WTC11 (cell line): ENCODE measurements at regions not wholly inside any gene's neighbourhood (a gene's known extent, or its start where the extent isn't known, plus 50 kb on each side); places are given as distances from the start of the nearest gene placed in this dataset.

Experiments used
- ATAC-seq: fragments of 200-7000 bp; cut with Tn5 transposase; 2 replicates; pipeline ENCODE4 v1.10.0; 2021; ENCODE audit warnings: mild to moderate bottlenecking, moderate library complexity
- CTCF ChIA-PET: fragments of 300-600 bp; sonication (Branson Sonifier 250); formaldehyde crosslinking; loops from one replicate; lab custom pipeline; 2021; ENCODE audit warnings: antibody characterized with exemption; lab: Charles Lee
- POLR2A ChIA-PET: fragments of 350-600 bp; sonication (Branson Sonifier 250); formaldehyde crosslinking; loops from one replicate; lab custom pipeline; 2021; ENCODE audit warnings: antibody characterized with exemption; lab: Charles Lee
- DNase-seq: peaks from one replicate; pipeline ENCODE4 v3.0.0; 2021; ENCODE audit warnings: low spot score
- H3K27ac Mint-ChIP-seq: 2 replicates; pipeline ENCODE4 v1.8.0; 2021; ENCODE audit warnings: mixed read lengths
- H3K27me3 Mint-ChIP-seq: 2 replicates; pipeline ENCODE4 v1.8.0; 2021; ENCODE audit warnings: low read depth, mild to moderate bottlenecking, moderate library complexity, mixed read lengths
- H3K36me3 Mint-ChIP-seq: 2 replicates; pipeline ENCODE4 v1.8.0; 2021; ENCODE audit warnings: mixed read lengths
- H3K4me1 Mint-ChIP-seq: 2 replicates; pipeline ENCODE4 v1.8.0; 2022; ENCODE audit warnings: mixed read lengths
- H3K4me3 Mint-ChIP-seq: 2 replicates; pipeline ENCODE4 v1.8.0; 2021; ENCODE audit warnings: mild to moderate bottlenecking, moderate library complexity, mixed read lengths
- H3K9me3 Mint-ChIP-seq: 2 replicates; pipeline ENCODE4 v1.8.0; 2021; ENCODE audit warnings: mixed read lengths
- ERG ChIP-seq: fragments of 250-450 bp; sonication (Bioruptor Pico); IDR thresholded peaks from 2 replicates; pipeline ENCODE4 v1.8.0; 2021; ENCODE audit warnings: mild to moderate bottlenecking
- MYBL2 ChIP-seq: sonication (generic); formaldehyde crosslinking; IDR thresholded peaks from 2 replicates; pipeline ENCODE4 v1.8.1; 2023; ENCODE audit warnings: mild to moderate bottlenecking, moderate library complexity, missing genetic modification reagents
- NFYB ChIP-seq: sonication (generic); formaldehyde crosslinking; conservative IDR thresholded peaks from 2 replicates; pipeline ENCODE4 v1.8.0; 2022; ENCODE audit warnings: low read depth, missing genetic modification reagents
- RORB ChIP-seq: fragments of 250-450 bp; sonication (Bioruptor Pico); IDR thresholded peaks from 2 replicates; pipeline ENCODE4 v1.9.0; 2021; ENCODE audit warnings: mild to moderate bottlenecking
- ZBTB21 ChIP-seq: sonication (generic); formaldehyde crosslinking; IDR thresholded peaks from 2 replicates; pipeline ENCODE4 v1.8.1; 2023; ENCODE audit warnings: mild to moderate bottlenecking, missing genetic modification reagents, borderline replicate concordance
- ZMAT4 ChIP-seq: fragments of 250-450 bp; sonication (Bioruptor Pico); IDR thresholded peaks from 2 replicates; pipeline ENCODE4 v1.9.0; 2021; ENCODE audit warnings: mild to moderate bottlenecking
- ZNF232 ChIP-seq: sonication (generic); formaldehyde crosslinking; IDR thresholded peaks from 2 replicates; pipeline ENCODE4 v1.8.0; 2022; ENCODE audit warnings: mild to moderate bottlenecking, missing genetic modification reagents
- ZNF263 ChIP-seq: sonication (generic); formaldehyde crosslinking; IDR thresholded peaks from 2 replicates; pipeline ENCODE4 v1.8.1; 2022; ENCODE audit warnings: low read depth, mild to moderate bottlenecking, moderate library complexity, missing genetic modification reagents
- ZNF423 ChIP-seq: fragments of 250-450 bp; sonication (Bioruptor Pico); IDR thresholded peaks from 2 replicates; pipeline ENCODE4 v2.1.2; 2022; ENCODE audit warnings: mild to moderate bottlenecking, moderate library complexity
- TF ChIP-seq, protein P1 (sequence below): sonication (generic); formaldehyde crosslinking; IDR thresholded peaks from 2 replicates; pipeline ENCODE4 v1.8.0; 2023; ENCODE audit warnings: missing genetic modification reagents, mild to moderate bottlenecking, borderline replicate concordance
- TF ChIP-seq, protein P2 (sequence below): fragments of 250-450 bp; sonication (Bioruptor Pico); IDR thresholded peaks from 2 replicates; pipeline ENCODE4 v1.9.0; 2021; ENCODE audit warnings: moderate library complexity, mild to moderate bottlenecking, inconsistent platforms, borderline replicate concordance
- TF ChIP-seq, protein P3 (sequence below): sonication (generic); formaldehyde crosslinking; IDR thresholded peaks from 2 replicates; pipeline ENCODE4 v1.8.0; 2023; ENCODE audit warnings: mild to moderate bottlenecking, missing genetic modification reagents
- TF ChIP-seq, protein P4 (sequence below): sonication (generic); formaldehyde crosslinking; IDR thresholded peaks from 2 replicates; pipeline ENCODE4 v1.8.1; 2023; ENCODE audit warnings: mild to moderate bottlenecking, moderate library complexity, missing genetic modification reagents
- TF ChIP-seq, protein P5 (sequence below): sonication (generic); formaldehyde crosslinking; IDR thresholded peaks from 2 replicates; pipeline ENCODE4 v1.8.0; 2022; ENCODE audit warnings: mild to moderate bottlenecking, missing genetic modification reagents
- TF ChIP-seq, protein P6 (sequence below): sonication (generic); formaldehyde crosslinking; IDR thresholded peaks from 2 replicates; pipeline ENCODE4 v1.8.1; 2023; ENCODE audit warnings: mild to moderate bottlenecking, missing genetic modification reagents

GRCh38 chr16:86257546-86257945 lies 252.8 kb upstream of the FOXF1 start (continued):
- TF ChIP-seq, protein P1, sequence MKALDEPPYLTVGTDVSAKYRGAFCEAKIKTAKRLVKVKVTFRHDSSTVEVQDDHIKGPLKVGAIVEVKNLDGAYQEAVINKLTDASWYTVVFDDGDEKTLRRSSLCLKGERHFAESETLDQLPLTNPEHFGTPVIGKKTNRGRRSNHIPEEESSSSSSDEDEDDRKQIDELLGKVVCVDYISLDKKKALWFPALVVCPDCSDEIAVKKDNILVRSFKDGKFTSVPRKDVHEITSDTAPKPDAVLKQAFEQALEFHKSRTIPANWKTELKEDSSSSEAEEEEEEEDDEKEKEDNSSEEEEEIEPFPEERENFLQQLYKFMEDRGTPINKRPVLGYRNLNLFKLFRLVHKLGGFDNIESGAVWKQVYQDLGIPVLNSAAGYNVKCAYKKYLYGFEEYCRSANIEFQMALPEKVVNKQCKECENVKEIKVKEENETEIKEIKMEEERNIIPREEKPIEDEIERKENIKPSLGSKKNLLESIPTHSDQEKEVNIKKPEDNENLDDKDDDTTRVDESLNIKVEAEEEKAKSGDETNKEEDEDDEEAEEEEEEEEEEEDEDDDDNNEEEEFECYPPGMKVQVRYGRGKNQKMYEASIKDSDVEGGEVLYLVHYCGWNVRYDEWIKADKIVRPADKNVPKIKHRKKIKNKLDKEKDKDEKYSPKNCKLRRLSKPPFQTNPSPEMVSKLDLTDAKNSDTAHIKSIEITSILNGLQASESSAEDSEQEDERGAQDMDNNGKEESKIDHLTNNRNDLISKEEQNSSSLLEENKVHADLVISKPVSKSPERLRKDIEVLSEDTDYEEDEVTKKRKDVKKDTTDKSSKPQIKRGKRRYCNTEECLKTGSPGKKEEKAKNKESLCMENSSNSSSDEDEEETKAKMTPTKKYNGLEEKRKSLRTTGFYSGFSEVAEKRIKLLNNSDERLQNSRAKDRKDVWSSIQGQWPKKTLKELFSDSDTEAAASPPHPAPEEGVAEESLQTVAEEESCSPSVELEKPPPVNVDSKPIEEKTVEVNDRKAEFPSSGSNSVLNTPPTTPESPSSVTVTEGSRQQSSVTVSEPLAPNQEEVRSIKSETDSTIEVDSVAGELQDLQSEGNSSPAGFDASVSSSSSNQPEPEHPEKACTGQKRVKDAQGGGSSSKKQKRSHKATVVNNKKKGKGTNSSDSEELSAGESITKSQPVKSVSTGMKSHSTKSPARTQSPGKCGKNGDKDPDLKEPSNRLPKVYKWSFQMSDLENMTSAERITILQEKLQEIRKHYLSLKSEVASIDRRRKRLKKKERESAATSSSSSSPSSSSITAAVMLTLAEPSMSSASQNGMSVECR (CRISPR knock-in tag) = no peak
- TF ChIP-seq ZNF232 = no peak
- no peak for TF ChIP-seq ZNF263 (CRISPR knock-in tag)

DNA sequence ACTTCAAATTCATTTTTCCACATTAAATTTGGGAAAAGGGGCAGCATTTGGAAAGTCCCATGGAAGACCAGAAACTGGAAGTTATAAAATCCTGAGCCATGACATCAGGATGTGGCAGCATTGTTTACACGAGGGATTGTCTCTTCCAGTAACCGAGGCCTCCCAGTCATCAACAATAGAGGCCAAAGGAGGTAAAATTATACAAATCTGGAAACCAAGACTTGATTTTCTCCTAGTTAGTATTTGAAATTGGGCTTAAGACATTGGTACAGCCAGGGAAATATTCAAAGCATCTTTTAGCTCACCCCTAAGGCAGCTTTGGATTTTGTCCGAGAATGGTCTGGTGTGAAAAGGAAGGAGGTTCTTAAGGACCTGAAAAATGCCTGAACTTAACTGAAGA lies 251.6 kb upstream of the FOXF1 start:
- no peak for ATAC-seq
- H3K4me3 Mint-ChIP-seq = no peak overlapping the region
- H3K27me3 Mint-ChIP-seq = peaks cover 2% of the 10 kb centered on the region
- TF ChIP-seq, protein P2, sequence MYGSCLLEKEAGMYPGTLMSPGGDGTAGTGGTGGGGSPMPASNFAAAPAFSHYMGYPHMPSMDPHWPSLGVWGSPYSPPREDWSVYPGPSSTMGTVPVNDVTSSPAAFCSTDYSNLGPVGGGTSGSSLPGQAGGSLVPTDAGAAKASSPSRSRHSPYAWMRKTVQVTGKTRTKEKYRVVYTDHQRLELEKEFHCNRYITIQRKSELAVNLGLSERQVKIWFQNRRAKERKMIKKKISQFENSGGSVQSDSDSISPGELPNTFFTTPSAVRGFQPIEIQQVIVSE (CRISPR knock-in tag) = no peak
- TF ChIP-seq, all 79 proteins: peak for 0
- no peak for DNase-seq
- Mint-ChIP-seq H3K4me1 (peaks cover 7% of the 10 kb centered on the region), H3K36me3 (peaks cover 20% of the 10 kb centered on the region), H3K9me3 (peaks cover 40% of the 10 kb centered on the region), H3K27ac (no peak overlapping the region)
- ChIA-PET POLR2A (no interaction called here), CTCF (no interaction called here)

DNA sequence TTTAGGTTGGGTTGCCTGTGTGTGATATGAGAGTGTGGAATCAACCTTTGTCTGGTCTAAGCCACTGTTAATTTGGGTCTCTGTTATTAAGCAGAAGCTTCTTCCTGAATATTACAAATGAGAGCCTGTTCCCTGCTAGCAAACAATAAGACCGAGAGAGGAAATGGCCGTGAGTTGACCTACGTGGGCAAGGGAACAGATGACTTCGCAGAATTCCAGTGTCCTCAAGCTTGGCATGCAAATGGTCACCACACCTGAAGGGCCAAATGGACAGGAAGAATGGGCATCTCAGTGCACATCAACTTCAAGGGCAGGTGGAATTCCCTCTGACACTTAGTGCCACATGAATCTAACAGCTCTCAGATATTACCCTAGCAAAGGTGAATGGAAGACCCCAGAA lies 250.8 kb upstream of the FOXF1 start:
- peaks cover 7% of the 10 kb centered on the region for H3K4me1 Mint-ChIP-seq
- H3K36me3 Mint-ChIP-seq = peaks cover 21% of the 10 kb centered on the region
- no peak overlapping the region for H3K27ac Mint-ChIP-seq
- DNase-seq (no peak), ATAC-seq (no peak)
- H3K4me3 Mint-ChIP-seq = no peak overlapping the region
- POLR2A ChIA-PET = no interaction called here
- CTCF ChIA-PET = no interaction called here
- H3K27me3 Mint-ChIP-seq = peaks cover 4% of the 10 kb centered on the region
- H3K9me3 Mint-ChIP-seq = peaks cover 40% of the 10 kb centered on the region
- TF ChIP-seq ZMAT4 (no peak), NFYB (CRISPR knock-in tag) (no peak), MYBL2 (no peak), ZNF423 (CRISPR knock-in tag) (no peak), RORB (CRISPR knock-in tag) (no peak), ERG (CRISPR knock-in tag) (no peak), ZBTB21 (no peak)
- TF ChIP-seq, protein P3, sequence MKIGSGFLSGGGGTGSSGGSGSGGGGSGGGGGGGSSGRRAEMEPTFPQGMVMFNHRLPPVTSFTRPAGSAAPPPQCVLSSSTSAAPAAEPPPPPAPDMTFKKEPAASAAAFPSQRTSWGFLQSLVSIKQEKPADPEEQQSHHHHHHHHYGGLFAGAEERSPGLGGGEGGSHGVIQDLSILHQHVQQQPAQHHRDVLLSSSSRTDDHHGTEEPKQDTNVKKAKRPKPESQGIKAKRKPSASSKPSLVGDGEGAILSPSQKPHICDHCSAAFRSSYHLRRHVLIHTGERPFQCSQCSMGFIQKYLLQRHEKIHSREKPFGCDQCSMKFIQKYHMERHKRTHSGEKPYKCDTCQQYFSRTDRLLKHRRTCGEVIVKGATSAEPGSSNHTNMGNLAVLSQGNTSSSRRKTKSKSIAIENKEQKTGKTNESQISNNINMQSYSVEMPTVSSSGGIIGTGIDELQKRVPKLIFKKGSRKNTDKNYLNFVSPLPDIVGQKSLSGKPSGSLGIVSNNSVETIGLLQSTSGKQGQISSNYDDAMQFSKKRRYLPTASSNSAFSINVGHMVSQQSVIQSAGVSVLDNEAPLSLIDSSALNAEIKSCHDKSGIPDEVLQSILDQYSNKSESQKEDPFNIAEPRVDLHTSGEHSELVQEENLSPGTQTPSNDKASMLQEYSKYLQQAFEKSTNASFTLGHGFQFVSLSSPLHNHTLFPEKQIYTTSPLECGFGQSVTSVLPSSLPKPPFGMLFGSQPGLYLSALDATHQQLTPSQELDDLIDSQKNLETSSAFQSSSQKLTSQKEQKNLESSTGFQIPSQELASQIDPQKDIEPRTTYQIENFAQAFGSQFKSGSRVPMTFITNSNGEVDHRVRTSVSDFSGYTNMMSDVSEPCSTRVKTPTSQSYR (CRISPR knock-in tag) = no peak
- TF ChIP-seq, protein P4, sequence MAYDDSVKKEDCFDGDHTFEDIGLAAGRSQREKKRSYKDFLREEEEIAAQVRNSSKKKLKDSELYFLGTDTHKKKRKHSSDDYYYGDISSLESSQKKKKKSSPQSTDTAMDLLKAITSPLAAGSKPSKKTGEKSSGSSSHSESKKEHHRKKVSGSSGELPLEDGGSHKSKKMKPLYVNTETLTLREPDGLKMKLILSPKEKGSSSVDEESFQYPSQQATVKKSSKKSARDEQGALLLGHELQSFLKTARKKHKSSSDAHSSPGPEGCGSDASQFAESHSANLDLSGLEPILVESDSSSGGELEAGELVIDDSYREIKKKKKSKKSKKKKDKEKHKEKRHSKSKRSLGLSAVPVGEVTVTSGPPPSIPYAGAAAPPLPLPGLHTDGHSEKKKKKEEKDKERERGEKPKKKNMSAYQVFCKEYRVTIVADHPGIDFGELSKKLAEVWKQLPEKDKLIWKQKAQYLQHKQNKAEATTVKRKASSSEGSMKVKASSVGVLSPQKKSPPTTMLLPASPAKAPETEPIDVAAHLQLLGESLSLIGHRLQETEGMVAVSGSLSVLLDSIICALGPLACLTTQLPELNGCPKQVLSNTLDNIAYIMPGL (CRISPR knock-in tag) = no peak
- TF ChIP-seq, protein P5, sequence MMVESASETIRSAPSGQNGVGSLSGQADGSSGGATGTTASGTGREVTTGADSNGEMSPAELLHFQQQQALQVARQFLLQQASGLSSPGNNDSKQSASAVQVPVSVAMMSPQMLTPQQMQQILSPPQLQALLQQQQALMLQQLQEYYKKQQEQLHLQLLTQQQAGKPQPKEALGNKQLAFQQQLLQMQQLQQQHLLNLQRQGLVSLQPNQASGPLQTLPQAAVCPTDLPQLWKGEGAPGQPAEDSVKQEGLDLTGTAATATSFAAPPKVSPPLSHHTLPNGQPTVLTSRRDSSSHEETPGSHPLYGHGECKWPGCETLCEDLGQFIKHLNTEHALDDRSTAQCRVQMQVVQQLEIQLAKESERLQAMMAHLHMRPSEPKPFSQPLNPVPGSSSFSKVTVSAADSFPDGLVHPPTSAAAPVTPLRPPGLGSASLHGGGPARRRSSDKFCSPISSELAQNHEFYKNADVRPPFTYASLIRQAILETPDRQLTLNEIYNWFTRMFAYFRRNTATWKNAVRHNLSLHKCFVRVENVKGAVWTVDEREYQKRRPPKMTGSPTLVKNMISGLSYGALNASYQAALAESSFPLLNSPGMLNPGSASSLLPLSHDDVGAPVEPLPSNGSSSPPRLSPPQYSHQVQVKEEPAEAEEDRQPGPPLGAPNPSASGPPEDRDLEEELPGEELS (CRISPR knock-in tag) = no peak
- TF ChIP-seq, protein P6, sequence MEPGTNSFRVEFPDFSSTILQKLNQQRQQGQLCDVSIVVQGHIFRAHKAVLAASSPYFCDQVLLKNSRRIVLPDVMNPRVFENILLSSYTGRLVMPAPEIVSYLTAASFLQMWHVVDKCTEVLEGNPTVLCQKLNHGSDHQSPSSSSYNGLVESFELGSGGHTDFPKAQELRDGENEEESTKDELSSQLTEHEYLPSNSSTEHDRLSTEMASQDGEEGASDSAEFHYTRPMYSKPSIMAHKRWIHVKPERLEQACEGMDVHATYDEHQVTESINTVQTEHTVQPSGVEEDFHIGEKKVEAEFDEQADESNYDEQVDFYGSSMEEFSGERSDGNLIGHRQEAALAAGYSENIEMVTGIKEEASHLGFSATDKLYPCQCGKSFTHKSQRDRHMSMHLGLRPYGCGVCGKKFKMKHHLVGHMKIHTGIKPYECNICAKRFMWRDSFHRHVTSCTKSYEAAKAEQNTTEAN = no peak
- TF ChIP-seq, protein P2 (CRISPR knock-in tag) = no peak
